ENCODE measurements at regions not wholly inside any gene's neighbourhood (a gene's known extent, or its start where the extent isn't known, plus 50 kb on each side); places are given as distances from the start of the nearest gene placed in this dataset.
"Not testable (repeated sequence)": the region's sequence is repeated elsewhere in the genome, so short reads cannot be mapped to it uniquely, and the experiment has no call there.

- no peak for DNase-seq (ENCODE audit: low read depth)
- H3K4me3 ChIP-seq (ENCODE audit: low read depth, low read length), result no peak overlapping the region
- TF ChIP-seq, protein P1, sequence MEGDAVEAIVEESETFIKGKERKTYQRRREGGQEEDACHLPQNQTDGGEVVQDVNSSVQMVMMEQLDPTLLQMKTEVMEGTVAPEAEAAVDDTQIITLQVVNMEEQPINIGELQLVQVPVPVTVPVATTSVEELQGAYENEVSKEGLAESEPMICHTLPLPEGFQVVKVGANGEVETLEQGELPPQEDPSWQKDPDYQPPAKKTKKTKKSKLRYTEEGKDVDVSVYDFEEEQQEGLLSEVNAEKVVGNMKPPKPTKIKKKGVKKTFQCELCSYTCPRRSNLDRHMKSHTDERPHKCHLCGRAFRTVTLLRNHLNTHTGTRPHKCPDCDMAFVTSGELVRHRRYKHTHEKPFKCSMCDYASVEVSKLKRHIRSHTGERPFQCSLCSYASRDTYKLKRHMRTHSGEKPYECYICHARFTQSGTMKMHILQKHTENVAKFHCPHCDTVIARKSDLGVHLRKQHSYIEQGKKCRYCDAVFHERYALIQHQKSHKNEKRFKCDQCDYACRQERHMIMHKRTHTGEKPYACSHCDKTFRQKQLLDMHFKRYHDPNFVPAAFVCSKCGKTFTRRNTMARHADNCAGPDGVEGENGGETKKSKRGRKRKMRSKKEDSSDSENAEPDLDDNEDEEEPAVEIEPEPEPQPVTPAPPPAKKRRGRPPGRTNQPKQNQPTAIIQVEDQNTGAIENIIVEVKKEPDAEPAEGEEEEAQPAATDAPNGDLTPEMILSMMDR (IDR thresholded peaks at IDR 0.05; ENCODE audit: insufficient read depth, low read depth, low read length, missing control alignments), result no peak
Observed at GRCh38 chr6:81003156-81003555, 749.3 kb downstream of the TENT5A start.

- no peak overlapping the region for H3K4me3 ChIP-seq (ENCODE audit: low read depth, low read length)
- DNase-seq (ENCODE audit: low read depth), result no peak
- TF ChIP-seq, protein P1 (IDR thresholded peaks at IDR 0.05; ENCODE audit: insufficient read depth, low read depth, low read length, missing control alignments), result no peak
Observed at GRCh38 chr6:81002126-81002525, 750.4 kb downstream of the TENT5A start.

- DNase-seq (ENCODE audit: low read depth), result no peak
- TF ChIP-seq, protein P1 (IDR thresholded peaks at IDR 0.05; ENCODE audit: insufficient read depth, low read depth, low read length, missing control alignments), result no peak
- no peak overlapping the region for H3K4me3 ChIP-seq (ENCODE audit: low read depth, low read length)
Observed at GRCh38 chr6:80991316-80991715, 761.2 kb downstream of the TENT5A start.

- DNase-seq (ENCODE audit: low read depth), result no peak
- no peak overlapping the region for H3K4me3 ChIP-seq (ENCODE audit: low read depth, low read length)
- TF ChIP-seq, protein P1 (IDR thresholded peaks at IDR 0.05; ENCODE audit: insufficient read depth, low read depth, low read length, missing control alignments), result no peak
Observed at GRCh38 chr6:80988892-80989291, 763.6 kb downstream of the TENT5A start.

GRCh38 chr6:80988286-80988685, 764.2 kb downstream of the TENT5A start:
- H3K4me3 ChIP-seq (ENCODE audit: low read depth, low read length), result no peak overlapping the region
- TF ChIP-seq, protein P1 (IDR thresholded peaks at IDR 0.05; ENCODE audit: insufficient read depth, low read depth, low read length, missing control alignments), result no peak
- DNase-seq (ENCODE audit: low read depth), result no peak

DNA sequence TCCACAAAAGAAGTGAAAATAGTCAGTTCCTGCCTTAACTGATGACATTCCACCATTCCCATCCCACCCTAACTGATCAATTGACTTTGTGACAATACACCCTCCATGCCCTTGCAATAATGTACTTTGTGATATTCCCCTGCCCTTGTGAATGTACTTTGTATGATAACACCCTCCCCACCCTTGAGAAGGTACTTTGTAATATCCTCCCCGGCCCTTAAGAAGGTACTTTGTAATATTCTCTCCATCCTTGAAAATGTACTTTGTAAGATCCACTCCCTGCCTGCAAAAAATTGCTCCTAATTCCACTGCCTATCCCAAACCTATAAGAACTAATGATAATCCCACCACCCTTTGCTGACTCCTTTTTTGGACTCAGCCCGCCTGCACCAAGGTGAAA, 771.3 kb downstream of the TENT5A start:
- H3K4me3 ChIP-seq (ENCODE audit: low read depth, low read length); DNase-seq (ENCODE audit: low read depth): not testable (repeated sequence)

GRCh38 chr6:80976336-80976735, 776.1 kb downstream of the TENT5A start:
- DNase-seq (ENCODE audit: low read depth), result no peak
- no peak overlapping the region for H3K4me3 ChIP-seq (ENCODE audit: low read depth, low read length)

More at GRCh38 chr6:80976336-80976735, 776.1 kb downstream of the TENT5A start:
- TF ChIP-seq, protein P1 (IDR thresholded peaks at IDR 0.05; ENCODE audit: insufficient read depth, low read depth, low read length, missing control alignments), result no peak
